Left ventricle myocardium inferior (tissue), 1 donor: ENCODE measurements at regions not wholly inside any gene's neighbourhood (a gene's known extent, or its start where the extent isn't known, plus 50 kb on each side); places are given as distances from the start of the nearest gene placed in this dataset.

Source experiments
- DNase-seq: peaks from one replicate; pipeline ENCODE4 v3.0.0-alpha.2; 2020
- H3K27ac ChIP-seq: fragments of 200-600 bp; replicated peaks from 2 replicates; pipeline ENCODE4 v1.8.0; 2021
- H3K27me3 ChIP-seq: fragments of 200-600 bp; 2 replicates; pipeline ENCODE4 v1.8.0; 2021; ENCODE audit warnings: low read depth
- H3K36me3 ChIP-seq: fragments of 200-600 bp; 2 replicates; pipeline ENCODE4 v1.8.0; 2021
- H3K4me1 ChIP-seq: fragments of 200-600 bp; 2 replicates; pipeline ENCODE4 v1.8.0; 2021
- H3K4me3 ChIP-seq: fragments of 200-600 bp; 2 replicates; pipeline ENCODE4 v1.8.0; 2021; ENCODE audit warnings: mild to moderate bottlenecking, moderate library complexity
- H3K9me3 ChIP-seq: fragments of 200-600 bp; replicated peaks from 2 replicates; pipeline ENCODE4 v1.8.0; 2021
- CTCF ChIP-seq: fragments of 200-600 bp; IDR thresholded peaks from 2 replicates; pipeline ENCODE4 v1.8.0; 2021; ENCODE audit warnings: antibody characterized with exemption, mild to moderate bottlenecking, borderline replicate concordance
- intact Hi-C: fragments of 100-400 bp; cut with micrococcal nuclease; formaldehyde crosslinking; loops from one replicate; pipeline ENCODE4 v1.11.0; 2022
- donor health status: DM: no; HTN: yes; CAD: no; lungs with severe emphysema.

GRCh38 chr3:13147344-13147743, 74.1 kb upstream of the IQSEC1 start:
- no peak for DNase-seq
- Histone ChIP-seq H3K4me3 (no peak overlapping the region), H3K36me3 (no peaks in the 10 kb centered on the region), H3K27ac (no peak overlapping the region), H3K9me3 (no peaks in the 10 kb centered on the region), H3K4me1 (peaks cover 6% of the 10 kb centered on the region), H3K27me3 (peaks cover 52% of the 10 kb centered on the region)
- TF ChIP-seq CTCF = no peak
- intact Hi-C loops = no loop called here

- H3K4me1 ChIP-seq = peaks cover 6% of the 10 kb centered on the region
- peaks cover 52% of the 10 kb centered on the region for H3K27me3 ChIP-seq
- no peaks in the 10 kb centered on the region for H3K36me3 ChIP-seq
- TF ChIP-seq CTCF = no peak
- H3K9me3 ChIP-seq = no peaks in the 10 kb centered on the region
- DNase-seq = no peak
- intact Hi-C loops = no loop called here
- no peak overlapping the region for H3K4me3 ChIP-seq
- H3K27ac ChIP-seq = no peak overlapping the region
These were observed 73.5 kb upstream of the IQSEC1 start for GRCh38 chr3:13146643-13147143.

GRCh38 chr3:13145826-13146642, 72.8 kb upstream of the IQSEC1 start:
- Histone ChIP-seq H3K4me1 (peaks cover 6% of the 10 kb centered on the region), H3K9me3 (no peaks in the 10 kb centered on the region), H3K4me3 (no peak overlapping the region), H3K27ac (no peak overlapping the region), H3K36me3 (no peaks in the 10 kb centered on the region), H3K27me3 (peaks cover 48% of the 10 kb centered on the region)
- intact Hi-C loops = no loop called here
- TF ChIP-seq CTCF = no peak
- DNase-seq = no peak

- no peak for DNase-seq
- TF ChIP-seq CTCF = no peak
- intact Hi-C loops = no loop called here
These were observed 72.0 kb upstream of the IQSEC1 start for GRCh38 chr3:13145131-13145825.

GRCh38 chr3:13144163-13145023, 71.2 kb upstream of the IQSEC1 start:
- peaks cover 40% of the 10 kb centered on the region for H3K27me3 ChIP-seq
- no peak overlapping the region for H3K4me3 ChIP-seq
- H3K9me3 ChIP-seq = no peaks in the 10 kb centered on the region
- H3K27ac ChIP-seq = no peak overlapping the region
- no peak for TF ChIP-seq CTCF
- H3K36me3 ChIP-seq = no peaks in the 10 kb centered on the region
- DNase-seq = no peak
- intact Hi-C loops = no loop called here
- H3K4me1 ChIP-seq = no peaks in the 10 kb centered on the region

More at GRCh38 chr3:13145131-13145825, 72.0 kb upstream of the IQSEC1 start:
- Histone ChIP-seq H3K36me3 (no peaks in the 10 kb centered on the region), H3K27me3 (peaks cover 42% of the 10 kb centered on the region), H3K9me3 (no peaks in the 10 kb centered on the region), H3K27ac (no peak overlapping the region), H3K4me3 (no peak overlapping the region), H3K4me1 (peaks cover 6% of the 10 kb centered on the region)
